Fibroblast of lung (primary cell): ENCODE measurements at regions not wholly inside any gene's neighbourhood (a gene's known extent, or its start where the extent isn't known, plus 50 kb on each side); places are given as distances from the start of the nearest gene placed in this dataset.

Source experiments
- EZH2 ChIP-seq: IDR thresholded peaks from 2 replicates; pipeline ENCODE4 v1.5.1; 2012; ENCODE audit warnings: low read length, control low read depth, mild to moderate bottlenecking; ENCODE audit errors: missing control alignments
- TF ChIP-seq, protein P1 (sequence below), 2 donors: IDR thresholded peaks in 1 of 2; conservative IDR thresholded peaks in 1 of 2; 1 replicate in 1 of 2; 2 replicates in 1 of 2; pipeline ENCODE4 v1.5.1; 2011 to 2012; ENCODE audit warnings: low read length in 2 of 2, control low read depth in 1 of 2, inconsistent platforms in 1 of 2, low read depth in 1 of 2, mild to moderate bottlenecking in 1 of 2

DNA sequence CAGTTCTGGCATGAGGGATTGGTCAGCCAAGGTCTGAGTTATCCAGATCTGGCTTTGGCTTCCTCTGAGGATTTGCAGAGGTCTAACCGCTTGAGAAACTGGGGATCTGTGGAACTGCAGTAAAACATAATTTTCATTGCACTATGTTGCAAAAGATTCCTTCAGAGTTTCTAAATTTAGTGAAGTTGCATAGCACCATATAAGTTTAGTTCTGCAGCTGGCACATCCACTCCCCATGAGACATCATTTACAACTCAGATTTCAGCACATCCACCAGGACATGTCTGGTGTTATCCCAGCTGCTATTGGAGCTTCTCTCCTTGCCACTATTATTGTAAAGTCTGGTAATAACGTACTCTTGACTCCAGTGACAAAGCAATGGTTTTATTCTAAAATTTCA, 181.5 kb downstream of the CWF19L2 start:
- TF ChIP-seq, protein P1, sequence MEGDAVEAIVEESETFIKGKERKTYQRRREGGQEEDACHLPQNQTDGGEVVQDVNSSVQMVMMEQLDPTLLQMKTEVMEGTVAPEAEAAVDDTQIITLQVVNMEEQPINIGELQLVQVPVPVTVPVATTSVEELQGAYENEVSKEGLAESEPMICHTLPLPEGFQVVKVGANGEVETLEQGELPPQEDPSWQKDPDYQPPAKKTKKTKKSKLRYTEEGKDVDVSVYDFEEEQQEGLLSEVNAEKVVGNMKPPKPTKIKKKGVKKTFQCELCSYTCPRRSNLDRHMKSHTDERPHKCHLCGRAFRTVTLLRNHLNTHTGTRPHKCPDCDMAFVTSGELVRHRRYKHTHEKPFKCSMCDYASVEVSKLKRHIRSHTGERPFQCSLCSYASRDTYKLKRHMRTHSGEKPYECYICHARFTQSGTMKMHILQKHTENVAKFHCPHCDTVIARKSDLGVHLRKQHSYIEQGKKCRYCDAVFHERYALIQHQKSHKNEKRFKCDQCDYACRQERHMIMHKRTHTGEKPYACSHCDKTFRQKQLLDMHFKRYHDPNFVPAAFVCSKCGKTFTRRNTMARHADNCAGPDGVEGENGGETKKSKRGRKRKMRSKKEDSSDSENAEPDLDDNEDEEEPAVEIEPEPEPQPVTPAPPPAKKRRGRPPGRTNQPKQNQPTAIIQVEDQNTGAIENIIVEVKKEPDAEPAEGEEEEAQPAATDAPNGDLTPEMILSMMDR (conservative IDR thresholded peaks at IDR 0.05 in 1 of 2, IDR thresholded peaks at IDR 0.05 in 1 of 2; ENCODE audit: low read depth in 1 of 2, low read length in 2 of 2): no peak
- TF ChIP-seq EZH2: no peak
